A673 (cell line): ENCODE measurements at regions not wholly inside any gene's neighbourhood (a gene's known extent, or its start where the extent isn't known, plus 50 kb on each side); places are given as distances from the start of the nearest gene placed in this dataset.

Source experiments
- CTCF ChIP-seq: fragments of 300-800, 200-600 bp; sonication (generic); conservative IDR thresholded peaks from 2 replicates; pipeline ENCODE4 v1.5.1; 2017; ENCODE audit warnings: low read depth, mild to moderate bottlenecking, antibody characterized with exemption, low read length, moderate library complexity, mixed read lengths
- EZH2 ChIP-seq: fragments of 200-600 bp; sonication (generic); IDR thresholded peaks from 2 replicates; pipeline ENCODE4 v1.6.1; 2017; ENCODE audit warnings: borderline replicate concordance, low read depth, mild to moderate bottlenecking, mixed read lengths, antibody characterized with exemption, low read length; ENCODE audit not compliant: poor library complexity, severe bottlenecking

GRCh38 chr1:4310396-4310923, 343.9 kb upstream of the AJAP1 start:
- TF ChIP-seq CTCF (no peak), EZH2 (no peak)
